Activated CD8-positive, alpha-beta memory T cell treated with anti-CD3 and anti-CD28 coated beads for 1 hour (primary cell): ENCODE measurements at regions not wholly inside any gene's neighbourhood (a gene's known extent, or its start where the extent isn't known, plus 50 kb on each side); places are given as distances from the start of the nearest gene placed in this dataset.

Source experiments
- DNase-seq, 2 donors: peaks; one replicate each; pipeline ENCODE4 v3.0.0-alpha.2; 2020; ENCODE audit warnings: low read depth in 1 of 2; ENCODE audit errors: extremely low read depth in 1 of 2

GRCh38 chr20:52289956-52290565, 98.5 kb upstream of the ZFP64 start:
- no peak for DNase-seq

DNA sequence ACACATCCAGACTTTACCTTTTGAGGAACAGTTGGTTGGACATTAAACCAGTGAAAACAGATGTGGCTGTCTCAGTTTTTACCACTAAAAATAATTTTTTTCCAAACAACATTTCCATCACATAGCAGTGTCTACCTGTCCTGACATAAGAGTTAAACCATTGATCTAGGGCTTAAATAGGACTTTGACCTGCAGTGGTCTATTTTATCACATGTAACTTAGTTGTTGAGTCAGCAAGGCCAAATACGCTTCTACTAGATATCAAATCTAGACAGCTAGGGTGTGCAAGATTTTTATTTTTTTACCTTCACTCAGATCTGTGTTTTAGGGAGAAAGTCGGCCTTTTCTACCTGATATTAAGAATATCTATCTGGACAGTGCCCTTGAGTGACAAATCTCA, 88.8 kb upstream of the ZFP64 start:
- no peak for DNase-seq

GRCh38 chr20:52279706-52280105, 88.1 kb upstream of the ZFP64 start:
- no peak for DNase-seq

DNA sequence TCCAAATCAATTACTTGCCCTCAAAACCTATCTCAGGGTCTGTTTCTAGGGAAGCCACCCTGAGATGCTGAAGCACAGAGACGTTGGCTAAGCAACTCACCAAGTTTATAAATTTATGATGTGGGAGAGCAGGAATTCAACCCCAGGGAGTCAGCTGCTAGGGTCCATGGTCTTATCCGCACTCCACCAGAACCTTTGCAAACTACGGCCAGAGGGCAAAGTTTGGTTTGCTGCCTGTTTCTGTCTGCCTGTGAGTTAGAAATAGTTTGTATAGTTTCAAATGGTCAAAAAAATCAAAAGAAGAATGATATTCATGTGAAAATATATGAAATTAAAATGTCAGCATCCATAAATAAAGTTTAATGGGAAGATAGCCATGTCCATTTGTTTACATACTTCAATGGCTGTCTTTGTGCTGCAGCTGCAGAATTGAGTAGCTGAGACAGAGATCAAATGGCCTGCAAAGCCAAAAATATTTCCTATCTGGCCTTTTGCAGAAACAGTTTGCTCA, 83.7 kb upstream of the ZFP64 start:
- no peak for DNase-seq

DNA sequence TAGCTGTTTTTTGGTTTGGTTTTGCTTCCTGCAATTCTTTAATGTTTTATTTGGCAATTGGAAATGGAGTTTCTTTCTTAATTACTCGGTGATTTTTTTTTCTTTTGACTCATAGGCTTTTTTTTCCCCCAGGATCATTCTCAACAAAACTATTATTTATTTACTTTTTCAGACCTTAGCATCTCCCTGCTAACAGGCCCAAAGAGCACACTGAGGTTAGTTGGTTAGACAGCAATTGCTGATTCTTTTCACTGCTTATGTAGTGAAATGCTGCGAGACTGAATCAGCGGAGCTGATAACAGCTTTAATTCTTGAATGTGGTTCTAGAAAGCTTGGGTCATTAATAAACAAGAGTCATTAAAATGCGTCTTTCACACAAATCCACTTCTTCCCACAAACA, 79.1 kb upstream of the ZFP64 start:
- DNase-seq: no peak

- DNase-seq: no peak
These were observed 78.5 kb upstream of the ZFP64 start for GRCh38 chr20:52270001-52270606.

- no peak for DNase-seq
These were observed 77.7 kb upstream of the ZFP64 start for GRCh38 chr20:52269321-52269720.

DNA sequence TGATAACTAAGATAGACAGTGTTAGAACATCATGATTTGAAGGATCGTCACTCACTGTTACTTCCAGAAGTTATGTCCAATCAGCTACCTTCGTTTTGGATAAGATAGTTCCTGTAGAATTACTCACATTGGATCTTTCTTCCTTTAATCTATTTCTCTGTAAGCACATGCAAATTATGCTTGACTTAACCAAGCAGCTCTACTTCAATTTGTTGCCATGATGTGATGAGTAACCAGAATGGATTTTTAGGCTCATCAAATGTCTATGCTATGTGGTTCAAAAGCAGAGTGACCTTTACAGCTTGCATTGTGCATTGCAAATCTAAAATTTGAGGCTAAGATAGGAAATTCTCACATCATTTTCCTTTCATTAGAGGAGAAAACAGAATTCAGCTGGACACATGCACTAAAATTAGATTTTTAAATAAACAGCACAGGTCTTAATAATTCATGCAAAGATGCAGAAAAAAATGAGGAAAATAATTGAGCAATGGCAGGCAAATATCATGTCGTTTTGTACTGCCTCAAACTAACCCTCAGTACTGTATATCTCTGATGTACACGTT, 76.7 kb upstream of the ZFP64 start:
- no peak for DNase-seq

DNA sequence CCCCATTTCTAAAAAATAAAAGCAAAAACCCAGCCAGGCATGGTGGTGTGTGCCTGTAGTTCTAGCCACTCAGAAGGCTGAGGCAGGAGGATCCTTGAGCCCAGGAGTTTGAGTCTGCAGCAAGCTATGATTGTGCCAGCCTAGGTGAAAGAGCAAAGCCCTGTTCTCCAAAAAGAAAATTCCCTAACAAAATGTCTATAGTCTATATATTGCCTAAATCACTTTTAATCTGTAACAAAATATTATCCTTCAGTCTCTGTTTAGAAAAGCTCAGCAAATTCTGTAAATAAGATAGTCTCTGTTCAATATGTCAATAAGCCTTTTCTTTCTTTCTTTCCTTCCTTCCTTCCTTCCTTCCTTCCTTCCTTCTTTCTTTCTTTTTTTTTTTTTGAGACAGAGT, 75.8 kb upstream of the ZFP64 start:
- no peak for DNase-seq

DNA sequence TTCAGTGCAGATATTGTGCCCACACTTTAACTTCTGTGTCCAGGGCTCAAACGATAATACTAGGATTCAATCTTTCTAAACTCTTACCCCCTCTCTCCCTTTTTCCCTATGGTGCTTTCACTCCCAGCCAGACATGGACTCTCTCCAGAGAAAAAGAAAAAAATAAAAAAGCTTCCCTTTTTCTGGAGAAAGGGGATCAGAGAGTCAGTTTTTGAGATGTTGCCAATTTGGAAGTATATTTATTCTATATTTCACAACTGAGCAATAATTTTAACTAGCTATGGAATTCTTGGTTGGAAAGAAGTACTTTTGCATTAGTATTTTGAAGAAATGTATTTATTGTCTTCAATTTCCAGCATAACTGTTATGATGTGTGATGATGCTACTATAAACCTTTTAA, 72.2 kb upstream of the ZFP64 start:
- DNase-seq: no peak

- no peak for DNase-seq
These were observed 70.2 kb upstream of the ZFP64 start for GRCh38 chr20:52261792-52262191.

DNA sequence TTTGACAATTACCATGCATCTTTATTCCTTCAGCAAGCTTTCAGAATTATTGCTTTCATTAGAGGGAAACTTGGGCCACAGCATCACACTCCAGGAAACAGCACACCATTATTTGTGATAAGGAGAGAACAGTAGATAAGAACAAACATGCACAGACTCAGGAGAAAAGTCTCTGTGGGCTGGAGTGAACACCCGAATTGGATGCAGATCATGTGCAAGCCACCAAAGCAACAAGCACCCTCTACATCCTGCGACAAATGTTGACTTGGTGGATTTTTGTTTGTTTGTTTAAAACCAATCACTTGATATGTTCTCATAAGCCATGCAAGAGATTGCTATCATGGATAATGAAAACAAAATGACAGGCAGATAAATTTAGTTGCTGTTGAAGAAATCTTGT, 67.7 kb upstream of the ZFP64 start:
- DNase-seq: no peak

GRCh38 chr20:52256454-52256853, 64.9 kb upstream of the ZFP64 start:
- no peak for DNase-seq

DNA sequence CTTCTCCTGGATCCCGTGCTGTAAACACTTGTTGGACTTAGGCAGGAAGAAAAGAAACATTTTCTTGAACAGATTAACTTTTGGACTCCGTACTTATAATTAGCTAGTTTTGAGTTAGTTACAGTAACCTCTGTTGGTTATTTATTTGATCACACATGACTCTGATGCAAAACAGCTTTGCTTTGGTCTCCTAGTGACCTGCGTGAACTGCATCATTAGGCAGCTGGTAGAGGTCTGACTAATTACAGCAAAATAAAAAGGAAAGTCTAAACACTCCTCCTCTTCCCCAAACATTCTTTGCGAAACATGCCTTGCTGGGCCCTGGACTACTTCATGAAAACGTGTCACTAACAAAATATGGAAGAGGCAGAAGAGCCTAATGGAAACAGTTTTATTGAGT, 61.1 kb upstream of the ZFP64 start:
- DNase-seq: no peak

DNA sequence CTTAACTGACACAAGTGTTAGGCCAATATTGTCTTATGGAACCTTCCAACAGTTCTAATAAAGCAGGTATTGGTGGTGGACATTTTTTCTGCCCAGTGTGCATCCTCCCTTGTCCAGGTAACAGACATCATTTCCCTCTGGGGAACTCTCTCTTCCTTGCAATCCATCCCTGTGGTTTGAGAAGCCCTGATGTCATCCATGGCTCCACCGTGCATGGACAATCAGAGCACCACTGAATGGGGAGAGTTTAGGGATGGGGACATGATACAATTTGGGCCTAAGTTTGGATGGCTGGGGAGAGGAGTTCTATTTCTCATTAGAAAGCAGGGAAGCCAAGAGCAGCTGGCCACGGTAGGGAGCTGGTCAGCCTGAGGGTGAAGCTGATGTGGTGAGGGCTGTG, 60.2 kb upstream of the ZFP64 start:
- no peak for DNase-seq

DNA sequence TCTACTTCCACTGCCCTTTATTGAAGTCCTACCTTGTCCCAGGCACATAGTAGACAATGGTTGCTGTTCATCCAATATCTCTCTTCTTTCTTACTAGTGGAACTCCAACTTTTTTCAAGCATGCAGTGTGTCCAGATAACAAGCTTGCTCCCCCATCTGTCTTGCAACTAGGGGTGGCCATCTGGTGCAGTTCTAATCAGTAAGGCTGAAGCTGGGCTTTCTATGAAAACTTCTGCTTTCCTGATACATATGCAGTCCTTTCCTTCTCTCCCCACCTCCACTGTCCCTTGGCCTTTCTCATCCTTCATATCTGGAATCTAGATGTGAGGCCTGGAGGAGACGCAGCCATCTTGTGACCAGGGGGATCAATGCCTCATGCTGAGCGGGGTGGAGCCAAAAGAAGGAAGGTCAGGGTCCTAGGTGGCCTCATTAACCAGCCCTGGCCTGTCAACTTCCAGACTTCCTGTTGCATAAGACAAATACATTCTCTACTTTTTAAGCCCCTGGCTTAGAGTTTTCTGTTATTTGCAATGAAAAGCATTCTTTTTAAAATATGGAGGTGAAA, 59.6 kb upstream of the ZFP64 start:
- no peak for DNase-seq

DNA sequence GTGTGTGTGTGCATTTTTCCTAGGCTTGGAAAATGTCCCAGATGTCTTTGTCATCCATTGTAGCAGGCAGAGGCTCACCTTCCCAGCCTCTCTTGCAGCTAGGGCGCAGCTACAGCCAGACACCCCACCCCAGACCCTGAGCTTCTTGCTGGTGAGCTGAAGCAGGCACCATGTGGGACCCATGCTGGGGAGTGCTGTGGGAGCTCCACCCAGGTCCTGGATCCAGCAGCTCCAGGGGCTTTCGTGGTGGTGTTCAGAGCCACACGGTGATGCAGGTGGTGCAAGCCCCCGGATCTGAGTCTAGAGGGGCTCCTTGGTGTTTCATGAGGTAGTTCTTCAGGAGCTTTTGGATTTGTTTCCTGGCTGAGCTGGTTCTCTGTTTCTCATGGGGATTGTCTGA, 56.0 kb upstream of the ZFP64 start:
- DNase-seq: no peak

GRCh38 chr20:52246366-52246765, 54.8 kb upstream of the ZFP64 start:
- DNase-seq: no peak

DNA sequence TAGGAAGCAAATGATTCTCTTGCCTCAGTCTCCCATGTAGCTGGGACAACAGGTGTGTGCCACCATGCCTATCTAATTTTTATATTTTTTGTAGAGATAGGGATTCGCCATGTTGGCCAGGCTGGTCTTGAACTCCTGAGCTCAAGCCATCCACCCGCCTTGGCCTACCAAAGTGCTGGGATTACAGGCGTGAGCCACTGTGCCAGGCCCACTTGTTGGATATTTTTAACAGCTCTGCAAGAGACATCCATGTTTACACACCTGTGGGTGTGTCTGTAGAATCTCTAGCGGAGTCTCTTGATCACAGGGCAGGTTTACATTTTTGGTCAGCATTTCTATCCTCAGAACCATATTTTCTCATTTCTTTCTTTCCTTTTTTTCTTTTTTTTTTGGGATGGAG, 53.1 kb upstream of the ZFP64 start:
- no peak for DNase-seq

GRCh38 chr20:52242237-52243230, 51.0 kb upstream of the ZFP64 start:
- no peak for DNase-seq
